DMS 273 (cell line): ENCODE measurements at regions not wholly inside any gene's neighbourhood (a gene's known extent, or its start where the extent isn't known, plus 50 kb on each side); places are given as distances from the start of the nearest gene placed in this dataset.
A peak's percentile ranks its signal among the peaks of the same experiment; 100 is the strongest.

Experiments used
- DNase-seq: peaks from one replicate; lab custom pipeline; 2025; ENCODE audit not compliant: unreplicated experiment; lab: John Stamatoyannopoulos, UW

DNA sequence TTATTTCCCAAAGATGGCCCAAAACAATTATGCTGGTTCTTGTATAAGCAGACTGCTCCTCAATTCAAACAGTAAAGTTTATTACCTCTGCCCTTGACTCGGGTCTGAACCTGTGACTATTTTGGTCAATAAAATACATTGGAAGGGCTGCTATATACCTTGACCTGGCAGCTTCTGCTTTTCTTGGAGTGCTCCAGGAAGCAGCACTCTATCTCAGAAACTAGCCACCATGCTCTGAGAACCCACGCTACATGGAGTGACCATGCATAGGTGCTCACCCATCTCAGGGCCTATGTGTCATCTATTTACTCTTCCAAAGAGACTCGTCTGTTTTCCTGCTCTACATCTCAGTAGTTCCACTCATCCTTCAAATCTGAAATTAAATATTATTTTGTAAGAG, 299.9 kb downstream of the AHR start:
- DNase-seq = no peak

DNA sequence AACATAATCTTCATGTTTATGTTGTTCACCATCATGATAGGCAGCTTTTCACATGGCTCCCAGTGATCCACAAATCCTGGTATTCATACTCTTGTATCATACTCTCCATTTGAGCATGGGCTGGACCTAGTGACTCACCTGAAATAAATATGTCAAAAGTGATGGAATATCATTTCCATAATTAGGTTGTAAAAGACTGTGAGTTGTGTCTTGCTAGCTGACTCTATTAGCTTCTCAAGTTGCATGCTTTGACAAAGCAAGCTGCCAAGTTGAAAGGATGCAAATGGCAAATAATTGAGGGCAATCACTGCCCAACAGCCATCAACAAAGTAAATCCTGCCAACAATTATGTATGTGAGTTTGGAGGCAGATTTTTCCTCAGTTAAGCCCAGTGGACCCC, 300.4 kb downstream of the AHR start:
- DNase-seq = no peak

DNA sequence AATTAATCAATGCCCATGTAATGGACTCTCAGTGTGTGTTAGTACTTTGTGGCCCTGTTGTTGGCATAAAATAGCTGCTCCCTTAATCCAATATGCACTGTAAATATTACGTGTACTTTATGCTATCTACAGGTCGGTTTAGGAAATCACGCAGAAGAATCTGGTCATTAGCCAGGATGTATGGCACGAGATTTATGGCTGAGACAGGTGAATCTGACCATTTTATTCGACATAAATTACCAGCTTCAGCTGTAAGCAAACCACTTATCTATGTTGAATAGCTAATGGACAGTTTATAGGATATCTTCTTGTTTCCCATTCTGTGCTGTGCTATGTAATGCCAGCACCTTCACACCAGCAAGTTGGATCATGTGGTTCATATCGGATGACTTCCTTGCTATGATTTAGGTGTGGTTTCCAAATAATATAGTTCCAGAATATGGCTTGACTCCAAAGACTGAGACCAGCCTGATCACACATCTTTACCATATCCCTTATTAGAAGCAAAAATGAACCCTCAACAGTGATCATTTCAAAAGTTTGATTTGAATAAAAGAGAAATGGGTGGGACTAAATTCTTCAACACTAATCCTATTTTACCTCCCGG, 301.4 kb downstream of the AHR start:
- DNase-seq = no peak

DNA sequence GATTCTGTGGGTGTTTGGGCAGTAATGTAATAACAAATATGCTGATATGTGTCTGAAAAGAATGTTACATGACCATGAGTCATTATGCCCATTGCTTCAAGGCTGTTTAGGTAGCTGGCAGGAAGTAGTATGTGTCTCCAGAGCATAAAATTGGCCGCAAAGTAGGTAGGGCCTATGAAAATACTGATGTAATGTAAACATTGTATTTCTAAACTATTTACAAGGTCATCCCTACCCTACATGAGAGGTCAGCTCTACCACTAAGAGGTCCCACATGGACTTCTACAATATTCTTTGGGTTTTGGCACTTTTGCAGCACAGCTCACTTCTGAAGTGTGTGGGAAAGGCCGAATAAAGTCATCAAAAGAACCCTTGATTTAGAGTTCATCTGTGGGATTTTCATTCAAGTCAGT, 301.9 kb downstream of the AHR start:
- no peak for DNase-seq

DNA sequence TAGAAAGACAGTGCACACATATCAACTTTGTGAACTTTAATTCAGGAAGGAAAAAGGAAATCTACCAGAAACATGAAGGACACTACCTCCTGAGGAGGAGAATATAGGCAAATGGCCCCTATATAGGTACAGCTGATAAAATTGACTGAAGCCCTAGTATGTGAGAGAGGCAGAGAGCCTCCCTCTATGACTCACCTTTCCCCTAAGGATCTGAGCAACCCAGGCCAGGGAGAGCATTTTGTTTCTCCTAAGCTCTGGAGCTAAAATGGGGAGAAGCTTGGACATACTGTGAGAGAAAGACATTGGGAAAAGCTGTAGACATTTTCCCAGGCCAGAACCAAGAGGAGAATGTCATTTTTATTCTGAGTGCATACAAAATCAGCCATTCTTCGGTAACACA, 303.5 kb downstream of the AHR start:
- no peak for DNase-seq

DNA sequence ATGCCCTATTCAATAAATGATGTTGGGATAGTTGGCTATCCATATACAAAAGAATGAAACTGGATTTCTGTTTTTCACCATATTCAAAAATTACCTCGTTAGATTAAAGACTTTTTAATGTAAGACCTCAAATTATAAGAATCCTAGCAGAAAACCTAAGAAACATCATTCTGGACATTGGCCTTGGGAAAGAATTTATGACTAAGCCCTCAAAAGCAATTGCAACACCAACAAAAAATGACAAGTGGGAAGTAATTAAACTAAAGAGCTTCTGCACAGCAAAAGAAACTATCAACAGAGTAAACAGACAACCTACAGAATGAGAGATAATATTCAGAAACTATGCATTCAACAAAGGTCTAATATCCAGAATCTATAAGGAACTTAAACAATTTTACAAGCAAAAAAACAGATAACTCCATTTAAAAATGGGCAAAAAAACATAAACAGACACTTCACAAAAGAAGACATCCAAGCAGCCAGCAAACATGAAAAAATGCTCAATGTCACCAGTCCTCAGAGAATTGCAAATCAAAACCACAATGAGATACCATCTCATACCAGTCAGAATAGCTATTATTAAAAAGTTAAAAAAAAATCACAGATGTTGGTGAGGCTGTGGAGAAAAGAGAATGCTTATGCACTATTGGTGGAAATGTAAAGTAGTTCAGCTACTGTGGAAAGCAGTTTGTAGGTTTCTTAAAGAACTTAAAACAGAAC, 309.8 kb downstream of the AHR start:
- no peak for DNase-seq

DNA sequence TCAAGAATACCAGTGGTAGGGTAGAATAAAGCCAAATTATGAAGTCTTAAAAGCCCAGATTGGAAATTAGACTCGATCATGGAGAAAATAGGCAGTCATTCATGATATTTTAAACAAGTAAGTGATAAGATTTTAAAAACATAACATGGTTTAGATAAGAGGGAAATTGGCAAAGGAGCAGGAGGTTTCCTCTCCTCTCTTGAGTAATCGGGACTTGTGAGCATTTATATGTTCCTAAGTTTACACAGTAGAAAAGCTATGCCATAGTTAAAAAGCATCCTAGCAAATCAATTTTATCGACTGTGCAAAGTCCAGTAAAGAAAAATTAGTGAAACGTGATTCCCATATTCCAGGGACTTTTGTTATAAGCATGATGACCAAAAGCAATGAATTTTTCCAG, 313.2 kb downstream of the AHR start:
- DNase-seq = no peak

DNA sequence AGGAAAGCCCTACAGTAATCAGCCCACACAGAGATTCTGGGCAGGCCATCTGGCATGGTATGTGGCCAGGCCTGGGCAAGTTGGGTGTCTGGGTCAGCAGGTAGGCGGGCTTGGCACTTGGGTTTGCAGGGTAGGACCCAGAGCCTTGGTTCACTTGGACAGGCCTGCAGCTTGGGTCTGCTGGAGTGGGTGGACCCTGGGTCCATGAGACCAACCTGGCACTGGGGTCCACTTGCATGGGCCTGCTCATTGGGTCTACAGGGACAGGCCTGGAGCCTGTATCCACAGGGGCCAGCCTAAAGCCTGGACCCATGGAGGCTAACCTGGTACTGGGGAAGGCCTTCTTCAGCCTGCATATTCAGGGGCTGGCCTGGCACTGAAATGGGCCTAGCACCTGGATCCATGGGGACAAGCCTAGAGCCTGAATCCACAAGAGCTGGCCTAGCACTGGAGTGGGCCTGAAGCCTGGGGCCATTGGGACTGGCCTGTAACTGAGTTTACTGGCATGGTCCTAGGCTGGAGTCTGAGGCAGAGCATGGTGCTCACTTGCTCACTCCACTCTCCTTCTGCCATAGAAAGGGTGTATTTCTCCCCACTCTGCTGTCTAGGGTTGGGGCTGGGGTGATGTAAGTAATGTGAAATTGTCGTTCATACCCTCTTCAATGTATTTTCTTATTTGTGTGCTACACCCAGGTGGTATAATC, 315.0 kb downstream of the AHR start:
- DNase-seq = no peak

DNA sequence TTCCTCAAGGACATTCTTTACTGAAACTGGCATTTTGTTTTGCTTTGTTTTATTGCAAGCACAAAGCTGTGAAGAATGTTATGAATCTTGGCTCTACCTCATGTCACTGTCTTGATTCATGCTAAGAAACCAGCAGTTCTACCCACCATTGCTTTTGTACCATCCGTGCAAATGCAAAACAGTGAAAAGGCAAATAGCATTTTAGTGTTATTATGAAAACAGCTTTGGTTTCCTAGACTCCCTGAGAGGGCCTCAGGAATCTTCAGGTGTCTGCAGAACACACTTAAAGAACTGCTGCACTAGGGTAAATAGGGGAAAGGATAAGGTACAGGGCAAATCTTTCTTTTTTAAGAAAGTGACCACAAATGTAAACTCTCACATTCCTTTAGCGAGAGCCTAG, 318.9 kb downstream of the AHR start:
- no peak for DNase-seq

DNA sequence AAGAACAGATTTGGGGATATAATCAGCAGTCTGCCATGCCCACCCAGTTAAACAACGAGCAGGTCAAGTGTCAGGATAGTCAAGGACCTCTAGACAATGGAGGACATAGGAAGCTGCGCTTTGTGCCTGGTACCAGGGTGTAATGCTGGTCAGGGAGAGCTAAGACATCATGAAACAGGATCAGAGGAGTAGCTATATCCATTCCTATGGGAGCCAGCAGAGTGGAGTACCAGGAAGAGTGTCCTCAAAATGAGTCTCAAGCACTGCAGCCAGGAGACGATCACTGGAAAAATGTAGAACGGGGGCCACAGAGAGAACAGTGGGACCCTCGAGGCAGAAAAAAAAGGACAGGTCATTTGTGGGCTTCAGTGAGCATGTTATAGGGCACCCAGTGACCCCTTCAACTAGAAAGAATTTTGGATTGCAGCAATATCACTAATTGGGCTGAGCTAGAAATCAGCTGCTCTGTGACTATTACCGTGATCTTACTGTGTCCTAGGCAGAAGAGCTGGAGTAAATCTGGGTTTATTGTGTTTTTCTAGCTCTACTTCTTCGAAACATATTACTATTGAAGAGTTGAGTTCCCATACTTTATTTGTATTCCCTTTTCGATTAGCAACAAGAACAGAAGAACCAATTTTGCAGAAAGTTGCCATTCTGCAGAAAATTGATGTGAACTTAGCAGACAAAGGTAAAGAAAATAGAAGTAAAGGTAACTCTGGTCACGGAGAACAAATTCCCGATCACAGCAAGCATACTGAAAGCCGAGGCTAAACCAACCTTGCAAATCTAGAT, 319.6 kb downstream of the AHR start:
- DNase-seq = no peak

DNA sequence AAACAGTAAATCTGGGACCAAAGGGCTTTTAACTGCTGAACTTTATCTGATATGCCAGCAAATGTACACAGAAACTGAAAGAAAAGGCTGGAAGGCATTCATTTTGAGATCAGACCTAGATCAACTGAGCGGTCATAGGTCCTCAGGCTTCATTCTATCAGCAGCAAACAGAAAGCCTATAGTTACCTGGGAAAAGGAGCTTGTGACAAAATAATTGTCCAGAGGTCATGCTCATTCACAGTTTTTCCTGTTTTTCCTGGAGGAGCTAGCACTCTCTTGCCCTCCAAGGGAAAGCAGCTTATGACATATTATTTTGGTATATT, 320.2 kb downstream of the AHR start:
- DNase-seq = no peak

DNA sequence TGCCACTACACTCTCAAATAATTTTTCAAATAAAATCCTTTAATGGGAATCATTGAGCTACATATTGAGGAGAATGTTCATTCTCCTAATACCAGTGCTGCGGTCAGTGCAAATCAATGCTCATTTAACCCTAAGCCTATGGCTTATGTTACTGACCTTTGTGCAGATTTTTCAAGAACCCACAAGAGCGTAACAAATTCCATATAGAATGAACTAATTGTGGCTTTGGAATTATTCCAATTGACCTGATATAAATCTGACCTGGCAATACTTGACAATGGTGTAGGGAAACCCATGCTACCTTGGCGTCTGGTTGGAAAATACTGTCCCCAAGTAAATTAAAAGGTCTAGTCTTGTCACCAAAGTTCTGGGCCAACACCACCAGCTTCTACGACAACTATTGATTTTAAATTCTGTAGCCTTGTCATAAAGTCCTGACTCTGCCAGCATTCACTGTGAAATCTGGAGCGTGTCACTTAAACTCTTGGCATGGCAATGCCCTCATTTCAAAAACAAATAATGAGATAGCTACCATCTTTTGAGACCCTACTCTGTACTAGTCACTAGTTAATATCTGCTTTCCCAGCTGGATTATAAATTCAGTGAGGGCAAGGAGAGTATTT, 320.9 kb downstream of the AHR start:
- DNase-seq = no peak

DNA sequence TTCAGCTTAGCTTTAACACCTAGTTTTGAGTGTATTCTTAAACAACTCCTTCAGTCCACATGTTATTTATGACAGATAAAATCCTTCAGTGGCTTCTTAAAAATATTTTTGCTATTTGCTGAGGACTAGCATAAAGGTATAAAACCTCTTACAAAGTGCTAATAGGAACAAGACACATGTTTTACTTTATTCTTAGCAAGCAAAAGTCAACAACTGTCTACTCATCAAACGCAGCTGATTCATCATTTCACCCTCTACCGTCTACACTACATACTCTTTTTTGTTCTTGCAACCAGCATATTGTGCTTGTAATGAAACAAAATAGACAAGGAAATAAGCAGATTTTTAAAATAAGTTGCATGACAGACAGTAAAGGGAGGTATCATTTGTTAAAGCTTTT, 319.7 kb downstream of the SNX13 start:
- DNase-seq = no peak

DNA sequence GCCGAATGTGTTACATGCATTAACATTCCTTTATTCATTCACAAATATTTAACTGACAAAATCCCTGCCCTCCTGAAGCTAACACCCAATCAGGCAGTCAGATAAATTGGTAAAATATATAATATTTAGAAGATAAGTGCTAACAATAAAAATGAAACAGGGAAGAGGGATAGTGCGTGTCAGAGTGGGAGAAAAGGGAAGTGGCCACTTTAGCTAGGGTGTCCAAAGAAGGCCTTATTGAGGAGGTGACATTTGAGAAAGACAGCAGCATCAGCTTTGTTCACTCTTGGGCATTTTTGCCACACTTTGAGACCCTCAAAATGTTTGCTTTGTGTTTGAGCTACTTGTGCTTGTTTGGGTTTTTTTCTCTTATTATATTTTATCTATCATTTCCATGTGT, 317.8 kb downstream of the SNX13 start:
- DNase-seq = no peak

DNA sequence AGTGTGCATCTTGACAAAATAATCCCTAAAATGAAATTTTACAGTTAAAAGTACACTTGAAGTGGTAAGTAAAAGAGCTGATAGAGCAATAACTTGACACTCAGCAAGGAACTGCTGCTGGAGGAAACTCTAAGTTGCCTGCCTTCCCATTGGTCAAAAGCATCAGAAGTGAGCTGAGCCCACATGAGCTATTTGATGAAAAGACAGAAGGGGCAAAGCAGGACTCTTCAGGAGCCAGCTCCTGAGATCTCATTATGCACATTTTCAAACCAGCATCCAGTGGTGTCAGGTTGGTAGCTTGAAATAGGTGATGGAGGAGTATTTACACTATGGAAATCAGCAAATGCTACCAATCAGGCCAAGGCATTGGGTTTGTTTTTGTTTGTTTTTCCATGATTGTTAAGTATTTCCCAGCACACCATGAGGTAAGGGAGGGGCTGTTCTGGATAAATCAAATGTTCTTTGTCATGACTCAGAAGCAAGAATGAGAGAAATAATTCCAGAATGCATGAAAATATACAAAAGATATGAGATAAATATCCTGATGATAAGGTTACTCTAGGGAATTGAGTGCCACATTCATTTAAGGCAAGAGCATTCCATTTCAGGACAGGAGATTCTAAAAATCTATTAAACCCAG, 316.6 kb downstream of the SNX13 start:
- DNase-seq = no peak

DNA sequence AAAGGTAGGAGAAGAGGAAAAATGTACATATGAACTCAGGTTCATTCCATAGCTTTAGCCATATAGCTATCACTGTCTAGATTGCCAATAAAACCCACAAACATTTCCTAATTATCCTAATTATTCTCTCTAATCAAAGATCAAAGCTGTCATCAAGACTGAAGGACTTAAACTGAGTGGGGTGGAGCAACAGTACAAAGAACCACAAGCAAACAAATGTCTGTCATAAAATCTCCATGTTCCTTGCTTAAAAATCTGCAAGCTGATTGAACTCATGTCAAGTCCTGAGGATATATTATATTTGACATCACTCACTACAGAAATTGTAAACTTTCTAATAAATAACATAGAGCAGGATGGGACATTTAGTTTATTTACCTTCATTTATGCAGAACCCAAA, 315.9 kb downstream of the SNX13 start:
- DNase-seq = no peak

DNA sequence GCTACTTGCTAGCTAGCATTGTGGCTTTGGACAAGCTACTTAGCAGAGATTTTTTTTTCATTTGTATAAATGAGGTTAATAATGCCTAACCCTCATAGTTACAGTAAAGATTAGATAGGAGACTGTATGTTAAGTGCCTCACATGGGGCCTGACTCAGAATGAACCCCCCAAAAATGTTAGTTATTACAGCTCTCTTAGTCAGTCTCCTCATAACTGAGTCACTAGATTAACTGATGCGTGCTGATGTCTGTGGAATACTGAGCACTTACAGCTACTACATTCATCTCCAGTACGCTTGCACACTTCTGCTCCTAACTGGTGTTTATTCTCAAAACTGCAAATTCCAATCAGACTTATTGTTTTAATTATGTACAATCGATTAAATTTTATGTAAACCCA, 315.3 kb downstream of the SNX13 start:
- DNase-seq = no peak

DNA sequence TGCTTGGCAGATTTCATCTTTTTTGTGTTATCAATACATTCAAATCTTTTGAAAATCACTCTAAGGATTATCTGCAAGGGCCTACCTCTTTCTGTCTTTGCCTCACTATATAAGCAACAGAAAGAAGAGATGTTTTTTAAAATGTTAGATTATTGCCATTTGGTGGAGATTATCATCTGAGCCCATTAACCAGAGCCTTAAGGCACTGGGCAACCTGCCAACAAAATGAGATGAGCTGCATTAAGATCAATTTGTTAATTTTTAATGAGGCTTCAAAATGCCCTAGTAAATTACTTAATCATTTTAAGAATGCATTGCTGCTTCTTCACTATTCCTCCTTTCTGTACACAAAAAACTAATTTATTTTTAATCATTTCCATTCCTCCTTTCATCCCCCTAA, 314.1 kb downstream of the SNX13 start:
- peak; percentile 15 for DNase-seq

DNA sequence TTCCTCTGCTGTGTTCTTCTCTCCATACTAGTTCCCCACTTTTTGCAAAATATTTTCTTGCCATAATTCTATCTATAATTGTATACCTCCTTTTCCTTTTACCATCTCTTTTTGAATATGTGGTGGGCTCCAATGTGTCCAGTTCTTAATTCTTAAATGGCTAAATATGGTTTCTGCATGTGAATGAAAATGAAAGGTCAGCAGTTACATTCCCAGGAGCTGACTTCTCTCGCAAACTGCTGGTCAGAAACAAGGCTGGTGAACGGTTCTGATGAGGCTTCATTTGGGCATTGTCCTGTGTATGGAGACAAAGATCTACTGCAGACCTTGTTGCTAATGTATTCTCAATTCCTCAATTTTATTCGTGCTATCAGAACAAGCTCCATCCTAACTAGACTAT, 309.2 kb downstream of the SNX13 start:
- DNase-seq = no peak

DNA sequence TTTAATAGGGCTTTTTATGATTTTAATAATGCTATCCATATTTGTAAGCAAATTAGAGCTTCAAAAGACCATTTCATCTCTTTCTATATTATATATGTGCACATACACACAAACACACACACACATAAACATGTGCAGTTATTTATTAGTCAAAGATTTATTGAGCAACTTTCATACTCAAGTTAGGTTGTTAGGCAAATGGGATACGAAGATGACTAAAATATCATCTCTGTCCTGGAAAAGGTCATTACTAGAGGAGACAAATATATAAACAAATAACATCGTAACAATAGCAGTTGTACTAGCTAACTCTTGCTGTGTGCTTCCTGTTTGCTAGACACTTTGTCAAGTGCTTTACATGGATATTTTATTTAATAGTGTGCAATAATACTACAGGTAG, 307.9 kb downstream of the SNX13 start:
- DNase-seq = no peak

DNA sequence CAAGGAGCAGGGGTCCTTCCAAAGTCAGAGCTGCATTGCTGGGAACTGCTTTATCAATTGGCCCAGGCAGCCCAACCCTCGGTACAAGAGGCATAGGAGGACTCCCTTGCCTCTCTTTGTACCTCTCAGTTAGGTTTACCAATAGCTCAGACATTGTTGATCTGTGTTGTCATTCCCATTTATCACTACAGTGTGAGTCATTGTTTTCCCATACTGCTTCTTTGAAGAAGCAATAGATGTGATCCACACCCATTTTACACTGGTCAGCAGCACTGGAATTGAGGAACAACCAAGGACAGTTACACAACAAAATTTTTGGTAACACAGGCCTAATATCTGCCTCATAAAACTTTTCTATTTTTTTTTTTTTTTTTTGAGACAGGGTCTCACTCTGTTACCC, 307.2 kb downstream of the SNX13 start:
- DNase-seq = no peak
